ENCODE measurements at regions not wholly inside any gene's neighbourhood (a gene's known extent, or its start where the extent isn't known, plus 50 kb on each side); places are given as distances from the start of the nearest gene placed in this dataset.
A peak's percentile ranks its signal among the peaks of the same experiment; 100 is the strongest.

GRCh38 chr13:97752961-97753668, 200.4 kb upstream of the IPO5 start:
- TF ChIP-seq POLR2A (IDR thresholded peaks at IDR 0.05): no peak
- no peak for TF ChIP-seq EP300 (IDR thresholded peaks at IDR 0.05)
- TF ChIP-seq POLR2AphosphoS5 (IDR thresholded peaks at IDR 0.05): no peak
- TF ChIP-seq CTCF (IDR thresholded peaks at IDR 0.05): no peak
- Histone ChIP-seq H3K4me1 (no peaks in the 10 kb centered on the region), H3K27ac (no peak overlapping the region), H3K9me3 (peaks cover 0 to 5% (median 0%) of the 10 kb centered on the region in 3 donors), H3K36me3 (no peaks in the 10 kb centered on the region), H3K27me3 (peaks cover 4% of the 10 kb centered on the region), H3K4me3 (no peak overlapping the region)
- no peak for ATAC-seq
- WGBS, 2 donors (ENCODE audit: low coverage in 1 of 2): 63 to 81% methylated on average over 4 to 7 of the region's 7 CpGs

DNA sequence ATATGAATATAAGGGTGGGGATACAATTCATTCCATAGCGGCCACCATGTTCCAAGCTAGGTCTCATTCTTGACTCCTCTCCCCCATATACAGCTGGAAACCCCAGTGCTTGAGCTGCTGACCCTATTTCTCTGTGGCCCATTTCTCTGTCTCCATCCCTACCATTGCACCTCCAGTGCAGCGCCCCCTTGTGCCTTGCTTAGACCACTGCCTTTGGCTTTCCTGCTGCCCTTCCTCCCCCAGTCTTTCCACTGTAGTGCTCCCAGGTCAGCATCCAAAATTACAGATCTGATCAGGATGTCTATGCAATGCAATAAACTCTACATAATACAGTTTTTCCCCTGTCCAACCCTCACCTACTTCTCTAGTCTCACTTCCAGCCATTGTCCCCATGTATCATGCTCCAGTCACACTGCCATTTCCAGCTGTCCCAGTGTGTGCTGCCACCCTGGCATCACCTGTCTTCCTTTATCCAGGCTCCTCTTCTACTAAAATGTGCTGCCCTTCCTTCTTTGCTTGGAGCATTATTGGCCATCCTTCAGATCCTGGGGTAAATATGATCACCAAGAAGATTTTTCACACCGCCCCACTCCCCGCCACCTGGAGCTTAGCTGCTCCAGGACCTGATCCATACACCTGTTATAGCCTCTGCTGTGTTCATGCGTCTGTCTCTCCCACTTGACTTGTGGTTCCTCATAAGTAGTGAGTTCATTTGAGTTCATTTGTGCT, 199.4 kb upstream of the IPO5 start:
- TF ChIP-seq CTCF (IDR thresholded peaks at IDR 0.05) (no peak), POLR2A (IDR thresholded peaks at IDR 0.05) (no peak), EP300 (IDR thresholded peaks at IDR 0.05) (no peak), POLR2AphosphoS5 (IDR thresholded peaks at IDR 0.05) (no peak)
- Histone ChIP-seq H3K4me3 (no peak overlapping the region), H3K27ac (no peak overlapping the region), H3K9me3 (peaks cover 0 to 5% (median 0%) of the 10 kb centered on the region in 3 donors), H3K27me3 (peaks cover 4% of the 10 kb centered on the region), H3K4me1 (no peaks in the 10 kb centered on the region), H3K36me3 (no peaks in the 10 kb centered on the region)
- 44 to 57% methylated on average over 2 to 5 of the region's 5 CpGs for WGBS, 2 donors (ENCODE audit: low coverage in 1 of 2)
- ATAC-seq: no peak

DNA sequence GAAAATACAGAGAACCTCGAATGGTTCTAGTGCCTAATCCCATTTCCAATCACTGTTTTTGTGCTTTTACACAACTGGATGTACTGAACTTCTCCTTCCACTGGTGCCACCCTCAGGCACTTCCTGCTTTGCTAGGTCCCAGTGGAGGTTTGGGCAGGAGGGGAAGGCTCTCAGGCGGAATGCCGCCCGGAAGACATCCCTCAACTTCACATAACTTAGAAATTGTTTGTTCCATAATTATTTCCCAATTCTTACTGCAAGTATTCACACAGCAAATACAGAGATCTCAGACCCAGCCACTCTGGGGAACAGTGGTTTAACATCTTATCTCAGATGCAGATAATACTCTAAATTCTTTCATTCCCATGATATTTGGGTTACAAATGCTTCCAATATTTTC, 195.7 kb upstream of the IPO5 start:
- Histone ChIP-seq H3K27me3 (peaks cover 10% of the 10 kb centered on the region), H3K9me3 (peaks cover 0 to 7% (median 0%) of the 10 kb centered on the region in 3 donors), H3K4me1 (no peaks in the 10 kb centered on the region), H3K36me3 (no peaks in the 10 kb centered on the region), H3K27ac (no peak overlapping the region), H3K4me3 (no peak overlapping the region)
- WGBS, 2 donors (ENCODE audit: low coverage in 1 of 2): 80% methylated on average over 4 of the region's 4 CpGs; no CpG with 5 or more reads in 1 of the 2 donors
- peak; percentile 28 for ATAC-seq
- TF ChIP-seq EP300 (IDR thresholded peaks at IDR 0.05): no peak
- TF ChIP-seq POLR2AphosphoS5 (IDR thresholded peaks at IDR 0.05): no peak

GRCh38 chr13:97758317-97758716, 195.2 kb upstream of the IPO5 start:
- Histone ChIP-seq H3K27ac (no peak overlapping the region), H3K36me3 (no peaks in the 10 kb centered on the region), H3K27me3 (peaks cover 10% of the 10 kb centered on the region), H3K4me1 (no peaks in the 10 kb centered on the region), H3K9me3 (peaks cover 0 to 12% (median 0%) of the 10 kb centered on the region in 3 donors), H3K4me3 (no peak overlapping the region)
- TF ChIP-seq POLR2AphosphoS5 (IDR thresholded peaks at IDR 0.05): no peak
- WGBS, 2 donors (ENCODE audit: low coverage in 1 of 2): 0 to 10% methylated on average over 1 to 3 of the region's 3 CpGs
- ATAC-seq: no peak

- no peak for ATAC-seq
- no peaks in the 10 kb centered on the region for H3K36me3 ChIP-seq
- H3K9me3 ChIP-seq: peaks cover 0 to 13% (median 0%) of the 10 kb centered on the region in 3 donors
- no peak overlapping the region for H3K4me3 ChIP-seq
- no peak overlapping the region for H3K27ac ChIP-seq
- TF ChIP-seq POLR2A (IDR thresholded peaks at IDR 0.05): no peak
- TF ChIP-seq CTCF (IDR thresholded peaks at IDR 0.05): no peak
- no peak for TF ChIP-seq EP300 (IDR thresholded peaks at IDR 0.05)
- no peak for TF ChIP-seq POLR2AphosphoS5 (IDR thresholded peaks at IDR 0.05)
- H3K27me3 ChIP-seq: peaks cover 5% of the 10 kb centered on the region
- no peaks in the 10 kb centered on the region for H3K4me1 ChIP-seq
- WGBS, 2 donors (ENCODE audit: low coverage in 1 of 2): 60 to 72% methylated on average over 3 of the region's 3 CpGs
Observed at GRCh38 chr13:97761796-97762540, 191.5 kb upstream of the IPO5 start.
